ENCODE measurements at regions not wholly inside any gene's neighbourhood (a gene's known extent, or its start where the extent isn't known, plus 50 kb on each side); places are given as distances from the start of the nearest gene placed in this dataset.
A peak's percentile ranks its signal among the peaks of the same experiment; 100 is the strongest.

DNA sequence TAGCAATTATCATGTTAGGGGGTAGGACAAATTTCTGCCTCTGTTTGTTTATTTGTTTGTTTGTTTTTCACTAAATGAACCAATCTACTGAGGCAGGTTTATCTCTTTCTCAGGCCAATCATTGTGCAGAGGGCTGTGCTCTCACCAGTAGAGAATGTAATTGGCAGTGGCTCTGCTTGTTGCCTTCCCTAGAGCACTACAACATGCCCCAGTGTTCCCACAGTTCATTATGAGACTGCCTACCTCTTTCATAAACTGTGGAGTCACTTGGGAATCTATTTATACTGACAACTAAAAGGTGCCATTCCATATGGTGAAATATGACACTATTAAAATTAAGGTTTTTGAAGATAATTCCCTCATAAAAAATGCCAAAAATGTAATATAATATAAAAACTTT, 196.3 kb upstream of the ALCAM start:
- no peak overlapping the region for H3K4me3 ChIP-seq
- no peaks in the 10 kb centered on the region for H3K4me1 ChIP-seq
- ATAC-seq (no peak), FAIRE-seq (no peak), DNase-seq (ENCODE audit: low read depth in 1 of 2, low spot score in 1 of 2) (no peak)
- CTCF ChIA-PET, result no interaction called here
- H3K27ac ChIP-seq, result no peak overlapping the region
- no peak overlapping the region for H3K4me2 ChIP-seq
- TF ChIP-seq JUNB (IDR thresholded peaks at IDR 0.05), result no peak
- no peak for TF ChIP-seq EHF (CRISPR knock-in tag; IDR thresholded peaks at IDR 0.05)
- TF ChIP-seq, protein P1, sequence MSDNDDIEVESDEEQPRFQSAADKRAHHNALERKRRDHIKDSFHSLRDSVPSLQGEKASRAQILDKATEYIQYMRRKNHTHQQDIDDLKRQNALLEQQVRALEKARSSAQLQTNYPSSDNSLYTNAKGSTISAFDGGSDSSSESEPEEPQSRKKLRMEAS (IDR thresholded peaks at IDR 0.05), result no peak
- no peak for TF ChIP-seq FOXS1 (CRISPR knock-in tag; IDR thresholded peaks at IDR 0.05)
- TF ChIP-seq, protein P2, sequence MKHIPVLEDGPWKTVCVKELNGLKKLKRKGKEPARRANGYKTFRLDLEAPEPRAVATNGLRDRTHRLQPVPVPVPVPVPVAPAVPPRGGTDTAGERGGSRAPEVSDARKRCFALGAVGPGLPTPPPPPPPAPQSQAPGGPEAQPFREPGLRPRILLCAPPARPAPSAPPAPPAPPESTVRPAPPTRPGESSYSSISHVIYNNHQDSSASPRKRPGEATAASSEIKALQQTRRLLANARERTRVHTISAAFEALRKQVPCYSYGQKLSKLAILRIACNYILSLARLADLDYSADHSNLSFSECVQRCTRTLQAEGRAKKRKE (CRISPR knock-in tag; IDR thresholded peaks at IDR 0.05; ENCODE audit: low read depth), result no peak
- no peak for TF ChIP-seq NFE2L2 (conservative IDR thresholded peaks at IDR 0.05; ENCODE audit: low read length)
- TF ChIP-seq RCOR1 (IDR thresholded peaks at IDR 0.05; ENCODE audit: low read depth, low read length), result no peak
- no peak for TF ChIP-seq HOXA7 (CRISPR knock-in tag; IDR thresholded peaks at IDR 0.05)
- TF ChIP-seq, protein P3, sequence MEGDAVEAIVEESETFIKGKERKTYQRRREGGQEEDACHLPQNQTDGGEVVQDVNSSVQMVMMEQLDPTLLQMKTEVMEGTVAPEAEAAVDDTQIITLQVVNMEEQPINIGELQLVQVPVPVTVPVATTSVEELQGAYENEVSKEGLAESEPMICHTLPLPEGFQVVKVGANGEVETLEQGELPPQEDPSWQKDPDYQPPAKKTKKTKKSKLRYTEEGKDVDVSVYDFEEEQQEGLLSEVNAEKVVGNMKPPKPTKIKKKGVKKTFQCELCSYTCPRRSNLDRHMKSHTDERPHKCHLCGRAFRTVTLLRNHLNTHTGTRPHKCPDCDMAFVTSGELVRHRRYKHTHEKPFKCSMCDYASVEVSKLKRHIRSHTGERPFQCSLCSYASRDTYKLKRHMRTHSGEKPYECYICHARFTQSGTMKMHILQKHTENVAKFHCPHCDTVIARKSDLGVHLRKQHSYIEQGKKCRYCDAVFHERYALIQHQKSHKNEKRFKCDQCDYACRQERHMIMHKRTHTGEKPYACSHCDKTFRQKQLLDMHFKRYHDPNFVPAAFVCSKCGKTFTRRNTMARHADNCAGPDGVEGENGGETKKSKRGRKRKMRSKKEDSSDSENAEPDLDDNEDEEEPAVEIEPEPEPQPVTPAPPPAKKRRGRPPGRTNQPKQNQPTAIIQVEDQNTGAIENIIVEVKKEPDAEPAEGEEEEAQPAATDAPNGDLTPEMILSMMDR (IDR thresholded peaks at IDR 0.05), result no peak
- no peak for TF ChIP-seq ZSCAN20 (CRISPR knock-in tag; IDR thresholded peaks at IDR 0.05)
- no peak for TF ChIP-seq EHMT2 (IDR thresholded peaks at IDR 0.05; ENCODE audit: low read depth)
- TF ChIP-seq, protein P4, sequence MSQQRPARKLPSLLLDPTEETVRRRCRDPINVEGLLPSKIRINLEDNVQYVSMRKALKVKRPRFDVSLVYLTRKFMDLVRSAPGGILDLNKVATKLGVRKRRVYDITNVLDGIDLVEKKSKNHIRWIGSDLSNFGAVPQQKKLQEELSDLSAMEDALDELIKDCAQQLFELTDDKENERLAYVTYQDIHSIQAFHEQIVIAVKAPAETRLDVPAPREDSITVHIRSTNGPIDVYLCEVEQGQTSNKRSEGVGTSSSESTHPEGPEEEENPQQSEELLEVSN (IDR thresholded peaks at IDR 0.05; ENCODE audit: borderline replicate concordance, low read depth), result no peak
- TF ChIP-seq SMC3 (IDR thresholded peaks at IDR 0.05), result no peak
- POLR2A ChIA-PET, result no interaction called here
- no peaks in the 10 kb centered on the region for H3K9me3 ChIP-seq

DNA sequence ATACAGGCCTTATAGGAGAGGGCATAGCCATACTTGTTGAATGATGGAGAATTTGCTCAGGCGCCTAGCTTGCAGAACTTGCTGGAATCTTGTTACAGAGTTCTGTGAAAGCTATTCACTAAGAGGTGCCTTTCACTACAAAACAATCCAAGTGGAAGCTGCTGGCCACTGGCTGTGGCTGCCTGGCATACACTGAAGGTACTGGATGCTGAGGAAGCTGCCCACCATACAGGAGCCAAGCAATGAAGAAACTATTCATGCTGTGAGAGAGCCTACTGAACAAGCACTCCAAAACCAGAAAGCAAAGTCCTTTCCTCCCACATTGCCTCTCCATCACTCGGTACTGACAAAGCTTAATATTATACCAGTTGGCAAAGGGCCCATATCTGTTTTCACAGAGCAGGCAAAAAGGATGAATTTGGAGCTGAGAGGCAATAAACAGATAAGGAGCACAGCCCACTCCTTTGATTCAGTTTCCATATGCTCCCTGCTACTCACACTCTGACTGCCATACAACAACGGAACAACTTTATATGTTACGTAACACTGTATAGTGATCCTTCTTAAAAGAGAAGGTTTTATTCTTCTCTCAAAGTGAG, 192.6 kb upstream of the ALCAM start:
- ATAC-seq (no peak), DNase-seq (ENCODE audit: low read depth in 1 of 2, low spot score in 1 of 2) (no peak), FAIRE-seq (no peak)
- POLR2A ChIA-PET, result no interaction called here
- Histone ChIP-seq H3K4me2 (no peak overlapping the region), H3K4me1 (no peaks in the 10 kb centered on the region), H3K9me3 (no peaks in the 10 kb centered on the region), H3K4me3 (no peak overlapping the region), H3K27ac (no peak overlapping the region)
- 70% methylated on average over 4 of the region's 4 CpGs for WGBS (ENCODE audit: missing lambda C conversion rate)
- CTCF ChIA-PET, result no interaction called here
- TF ChIP-seq CEBPB (IDR thresholded peaks at IDR 0.05), result no peak
- no peak for TF ChIP-seq NPAS2 (CRISPR knock-in tag; IDR thresholded peaks at IDR 0.05; ENCODE audit: borderline replicate concordance)
- TF ChIP-seq EHF (CRISPR knock-in tag; IDR thresholded peaks at IDR 0.05), result no peak
- TF ChIP-seq HOXA7 (CRISPR knock-in tag; IDR thresholded peaks at IDR 0.05), result no peak
- no peak for TF ChIP-seq TFCP2L1 (CRISPR knock-in tag; IDR thresholded peaks at IDR 0.05)
- TF ChIP-seq, protein P5, sequence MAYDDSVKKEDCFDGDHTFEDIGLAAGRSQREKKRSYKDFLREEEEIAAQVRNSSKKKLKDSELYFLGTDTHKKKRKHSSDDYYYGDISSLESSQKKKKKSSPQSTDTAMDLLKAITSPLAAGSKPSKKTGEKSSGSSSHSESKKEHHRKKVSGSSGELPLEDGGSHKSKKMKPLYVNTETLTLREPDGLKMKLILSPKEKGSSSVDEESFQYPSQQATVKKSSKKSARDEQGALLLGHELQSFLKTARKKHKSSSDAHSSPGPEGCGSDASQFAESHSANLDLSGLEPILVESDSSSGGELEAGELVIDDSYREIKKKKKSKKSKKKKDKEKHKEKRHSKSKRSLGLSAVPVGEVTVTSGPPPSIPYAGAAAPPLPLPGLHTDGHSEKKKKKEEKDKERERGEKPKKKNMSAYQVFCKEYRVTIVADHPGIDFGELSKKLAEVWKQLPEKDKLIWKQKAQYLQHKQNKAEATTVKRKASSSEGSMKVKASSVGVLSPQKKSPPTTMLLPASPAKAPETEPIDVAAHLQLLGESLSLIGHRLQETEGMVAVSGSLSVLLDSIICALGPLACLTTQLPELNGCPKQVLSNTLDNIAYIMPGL (CRISPR knock-in tag; IDR thresholded peaks at IDR 0.05; ENCODE audit: borderline replicate concordance), result no peak
- TF ChIP-seq EP300 (IDR thresholded peaks at IDR 0.05), result no peak

DNA sequence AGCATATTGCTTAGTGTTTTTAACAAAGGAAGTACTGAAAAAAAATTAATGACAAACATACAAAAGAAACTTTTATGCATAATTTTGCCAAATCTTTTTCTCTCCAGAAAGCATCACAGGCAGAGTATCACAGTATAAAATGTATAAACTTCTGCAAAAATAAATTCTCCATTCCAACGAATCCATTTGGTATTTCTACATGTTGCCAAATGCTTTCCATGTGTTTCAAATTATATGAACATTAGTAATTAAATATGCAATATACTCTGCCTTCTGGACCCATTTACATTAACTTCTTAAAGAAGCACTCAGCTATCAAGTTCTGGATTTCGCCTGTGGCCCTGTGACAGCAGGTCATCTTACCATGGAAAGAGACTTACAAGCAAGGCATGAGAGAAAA, 189.1 kb upstream of the ALCAM start:
- Histone ChIP-seq H3K27ac (no peak overlapping the region), H3K4me3 (no peak overlapping the region), H3K4me1 (no peaks in the 10 kb centered on the region), H3K9me3 (no peaks in the 10 kb centered on the region), H3K4me2 (no peak overlapping the region)
- FAIRE-seq, result peak; percentile 32
- WGBS (ENCODE audit: missing lambda C conversion rate), result 23% methylated on average over 2 of the region's 2 CpGs
- TF ChIP-seq, protein P1 (IDR thresholded peaks at IDR 0.05), result no peak
- TF ChIP-seq EP300 (IDR thresholded peaks at IDR 0.05) (no peak), POLR2AphosphoS2 (conservative IDR thresholded peaks at IDR 0.05; ENCODE audit: low read length) (no peak), ZC3H11A (IDR thresholded peaks at IDR 0.05) (no peak), MAZ (IDR thresholded peaks at IDR 0.05; ENCODE audit: borderline replicate concordance, low read depth, low read length) (no peak), CBX2 (IDR thresholded peaks at IDR 0.05; ENCODE audit: borderline replicate concordance, low read depth) (no peak), EHF (CRISPR knock-in tag; IDR thresholded peaks at IDR 0.05) (no peak), MAFK (IDR thresholded peaks at IDR 0.05; ENCODE audit: partially characterized antibody) (no peak), HOXA7 (CRISPR knock-in tag; IDR thresholded peaks at IDR 0.05) (no peak)
- TF ChIP-seq, protein P6, sequence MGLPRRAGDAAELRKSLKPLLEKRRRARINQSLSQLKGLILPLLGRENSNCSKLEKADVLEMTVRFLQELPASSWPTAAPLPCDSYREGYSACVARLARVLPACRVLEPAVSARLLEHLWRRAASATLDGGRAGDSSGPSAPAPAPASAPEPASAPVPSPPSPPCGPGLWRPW (IDR thresholded peaks at IDR 0.05), result no peak
- ChIA-PET CTCF (no interaction called here), POLR2A (no interaction called here)
- no peak for DNase-seq (ENCODE audit: low read depth in 1 of 2, low spot score in 1 of 2)
- ATAC-seq, result no peak

Measured in A549 (cell line).